ENCODE measurements at regions not wholly inside any gene's neighbourhood (a gene's known extent, or its start where the extent isn't known, plus 50 kb on each side); places are given as distances from the start of the nearest gene placed in this dataset.

DNA sequence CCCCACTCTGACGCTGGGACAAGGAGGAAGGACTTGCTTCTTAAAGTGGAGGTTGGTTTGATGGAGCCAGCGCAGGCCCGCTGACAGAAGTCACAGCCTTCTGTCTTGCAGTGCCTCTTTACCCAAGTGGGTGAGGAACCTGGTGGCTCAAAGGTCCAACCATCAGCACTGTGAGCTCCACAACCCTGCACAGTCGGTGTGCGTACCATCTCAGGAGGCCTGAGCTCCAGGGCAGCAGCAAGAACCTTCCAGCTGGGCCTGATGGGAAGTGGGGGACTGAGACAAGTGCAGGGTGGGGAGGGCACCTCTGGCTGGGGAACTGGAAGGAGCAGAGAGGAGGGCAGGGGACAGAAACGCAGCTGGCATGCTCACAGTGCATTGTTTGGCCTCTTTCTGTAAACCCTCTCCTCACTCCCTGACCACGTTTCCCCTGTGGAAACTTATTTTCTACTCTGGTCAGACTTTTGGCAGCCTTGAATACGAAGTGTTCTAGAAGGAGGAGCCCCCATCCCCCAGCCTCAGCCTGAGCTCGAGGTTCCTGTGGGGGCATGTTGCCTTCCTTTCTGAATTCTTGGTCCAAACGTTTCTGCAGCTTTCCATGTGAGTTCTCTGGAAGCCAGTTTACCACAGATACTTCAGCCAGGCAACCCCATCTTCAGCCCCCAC is 178.5 kb upstream of the PITX1 start:
- Histone ChIP-seq H3K4me3 (ENCODE audit: low read depth in 2 of 2, low read length in 1 of 2) (no peak overlapping the region), H3K27me3 (ENCODE audit: insufficient read depth) (no peaks in the 10 kb centered on the region), H2AFZ (ENCODE audit: low read depth) (no peak overlapping the region), H3K27ac (ENCODE audit: low read depth in 2 of 2, low read length in 1 of 2) (no peak overlapping the region), H3K4me1 (ENCODE audit: control insufficient read depth in 1 of 2, insufficient read depth in 2 of 2, low read depth in 1 of 2, low read length in 1 of 2) (peaks cover 18 to 29% of the 10 kb centered on the region in 2 experiments; a peak in 2 of 4 replicates), H3K4me2 (no peak overlapping the region), H3F3A (replicated peaks; ENCODE audit: insufficient read depth) (no peaks in the 10 kb centered on the region), H3K9me3 (no peaks in the 10 kb centered on the region), H4K20me1 (ENCODE audit: insufficient read depth) (no peaks in the 10 kb centered on the region), H3K9ac (no peak overlapping the region), H3K9me2 (no peaks in the 10 kb centered on the region), H3K79me2 (ENCODE audit: insufficient read depth) (no peaks in the 10 kb centered on the region), H3K36me3 (replicated peaks in 1 of 2; ENCODE audit: control insufficient read depth in 1 of 2, insufficient read depth in 2 of 2, low read length in 1 of 2) (no peaks in the 10 kb centered on the region)
- 88% methylated on average over 9 of the region's 10 CpGs for WGBS (ENCODE audit: low lambda C conversion rate)
- TF ChIP-seq YY1 (IDR thresholded peaks at IDR 0.05; ENCODE audit: low read depth), result no peak
- TF ChIP-seq RFX5 (IDR thresholded peaks at IDR 0.05; ENCODE audit: low read length), result no peak
- TF ChIP-seq EP300 (IDR thresholded peaks at IDR 0.05; ENCODE audit: borderline replicate concordance in 1 of 2, low read depth in 1 of 2, low read length in 1 of 2), result no peak
- no peak for TF ChIP-seq ELF1 (IDR thresholded peaks at IDR 0.05)
- no peak for TF ChIP-seq FOXM1 (IDR thresholded peaks at IDR 0.05; ENCODE audit: low read depth)
- TF ChIP-seq, protein P1, sequence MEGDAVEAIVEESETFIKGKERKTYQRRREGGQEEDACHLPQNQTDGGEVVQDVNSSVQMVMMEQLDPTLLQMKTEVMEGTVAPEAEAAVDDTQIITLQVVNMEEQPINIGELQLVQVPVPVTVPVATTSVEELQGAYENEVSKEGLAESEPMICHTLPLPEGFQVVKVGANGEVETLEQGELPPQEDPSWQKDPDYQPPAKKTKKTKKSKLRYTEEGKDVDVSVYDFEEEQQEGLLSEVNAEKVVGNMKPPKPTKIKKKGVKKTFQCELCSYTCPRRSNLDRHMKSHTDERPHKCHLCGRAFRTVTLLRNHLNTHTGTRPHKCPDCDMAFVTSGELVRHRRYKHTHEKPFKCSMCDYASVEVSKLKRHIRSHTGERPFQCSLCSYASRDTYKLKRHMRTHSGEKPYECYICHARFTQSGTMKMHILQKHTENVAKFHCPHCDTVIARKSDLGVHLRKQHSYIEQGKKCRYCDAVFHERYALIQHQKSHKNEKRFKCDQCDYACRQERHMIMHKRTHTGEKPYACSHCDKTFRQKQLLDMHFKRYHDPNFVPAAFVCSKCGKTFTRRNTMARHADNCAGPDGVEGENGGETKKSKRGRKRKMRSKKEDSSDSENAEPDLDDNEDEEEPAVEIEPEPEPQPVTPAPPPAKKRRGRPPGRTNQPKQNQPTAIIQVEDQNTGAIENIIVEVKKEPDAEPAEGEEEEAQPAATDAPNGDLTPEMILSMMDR (IDR thresholded peaks at IDR 0.05), result no peak
- no peak for TF ChIP-seq SIN3A (IDR thresholded peaks at IDR 0.05; ENCODE audit: borderline replicate concordance, low read depth, low read length)
- TF ChIP-seq, protein P2, sequence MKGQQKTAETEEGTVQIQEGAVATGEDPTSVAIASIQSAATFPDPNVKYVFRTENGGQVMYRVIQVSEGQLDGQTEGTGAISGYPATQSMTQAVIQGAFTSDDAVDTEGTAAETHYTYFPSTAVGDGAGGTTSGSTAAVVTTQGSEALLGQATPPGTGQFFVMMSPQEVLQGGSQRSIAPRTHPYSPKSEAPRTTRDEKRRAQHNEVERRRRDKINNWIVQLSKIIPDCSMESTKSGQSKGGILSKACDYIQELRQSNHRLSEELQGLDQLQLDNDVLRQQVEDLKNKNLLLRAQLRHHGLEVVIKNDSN (IDR thresholded peaks at IDR 0.05; ENCODE audit: borderline replicate concordance, low read depth), result no peak
- no peak for TF ChIP-seq TCF12 (IDR thresholded peaks at IDR 0.05)
- TF ChIP-seq POLR2AphosphoS5 (IDR thresholded peaks at IDR 0.05; ENCODE audit: low read depth, low read length), result no peak
- TF ChIP-seq JUND (IDR thresholded peaks at IDR 0.05), result no peak
- TF ChIP-seq GABPA (IDR thresholded peaks at IDR 0.05; ENCODE audit: low read depth), result no peak
- TF ChIP-seq SMC3 (IDR thresholded peaks at IDR 0.05; ENCODE audit: low read depth, low read length), result no peak
- no peak for TF ChIP-seq FOXJ3 (CRISPR knock-in tag; IDR thresholded peaks at IDR 0.05)
- no peak for TF ChIP-seq NRF1 (IDR thresholded peaks at IDR 0.05; ENCODE audit: low read depth, low read length)
- TF ChIP-seq, protein P3, sequence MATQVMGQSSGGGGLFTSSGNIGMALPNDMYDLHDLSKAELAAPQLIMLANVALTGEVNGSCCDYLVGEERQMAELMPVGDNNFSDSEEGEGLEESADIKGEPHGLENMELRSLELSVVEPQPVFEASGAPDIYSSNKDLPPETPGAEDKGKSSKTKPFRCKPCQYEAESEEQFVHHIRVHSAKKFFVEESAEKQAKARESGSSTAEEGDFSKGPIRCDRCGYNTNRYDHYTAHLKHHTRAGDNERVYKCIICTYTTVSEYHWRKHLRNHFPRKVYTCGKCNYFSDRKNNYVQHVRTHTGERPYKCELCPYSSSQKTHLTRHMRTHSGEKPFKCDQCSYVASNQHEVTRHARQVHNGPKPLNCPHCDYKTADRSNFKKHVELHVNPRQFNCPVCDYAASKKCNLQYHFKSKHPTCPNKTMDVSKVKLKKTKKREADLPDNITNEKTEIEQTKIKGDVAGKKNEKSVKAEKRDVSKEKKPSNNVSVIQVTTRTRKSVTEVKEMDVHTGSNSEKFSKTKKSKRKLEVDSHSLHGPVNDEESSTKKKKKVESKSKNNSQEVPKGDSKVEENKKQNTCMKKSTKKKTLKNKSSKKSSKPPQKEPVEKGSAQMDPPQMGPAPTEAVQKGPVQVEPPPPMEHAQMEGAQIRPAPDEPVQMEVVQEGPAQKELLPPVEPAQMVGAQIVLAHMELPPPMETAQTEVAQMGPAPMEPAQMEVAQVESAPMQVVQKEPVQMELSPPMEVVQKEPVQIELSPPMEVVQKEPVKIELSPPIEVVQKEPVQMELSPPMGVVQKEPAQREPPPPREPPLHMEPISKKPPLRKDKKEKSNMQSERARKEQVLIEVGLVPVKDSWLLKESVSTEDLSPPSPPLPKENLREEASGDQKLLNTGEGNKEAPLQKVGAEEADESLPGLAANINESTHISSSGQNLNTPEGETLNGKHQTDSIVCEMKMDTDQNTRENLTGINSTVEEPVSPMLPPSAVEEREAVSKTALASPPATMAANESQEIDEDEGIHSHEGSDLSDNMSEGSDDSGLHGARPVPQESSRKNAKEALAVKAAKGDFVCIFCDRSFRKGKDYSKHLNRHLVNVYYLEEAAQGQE (IDR thresholded peaks at IDR 0.05; ENCODE audit: low read depth, low read length), result no peak
- no peak for TF ChIP-seq GATA2 (CRISPR knock-in tag; IDR thresholded peaks at IDR 0.05)
- TF ChIP-seq, protein P4, sequence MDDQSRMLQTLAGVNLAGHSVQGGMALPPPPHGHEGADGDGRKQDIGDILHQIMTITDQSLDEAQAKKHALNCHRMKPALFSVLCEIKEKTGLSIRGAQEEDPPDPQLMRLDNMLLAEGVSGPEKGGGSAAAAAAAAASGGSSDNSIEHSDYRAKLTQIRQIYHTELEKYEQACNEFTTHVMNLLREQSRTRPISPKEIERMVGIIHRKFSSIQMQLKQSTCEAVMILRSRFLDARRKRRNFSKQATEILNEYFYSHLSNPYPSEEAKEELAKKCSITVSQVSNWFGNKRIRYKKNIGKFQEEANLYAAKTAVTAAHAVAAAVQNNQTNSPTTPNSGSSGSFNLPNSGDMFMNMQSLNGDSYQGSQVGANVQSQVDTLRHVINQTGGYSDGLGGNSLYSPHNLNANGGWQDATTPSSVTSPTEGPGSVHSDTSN (IDR thresholded peaks at IDR 0.05), result no peak
- no peak for DNase-seq
- ChIA-PET CTCF (interaction anchor here (0.6 to 3.0 kb wide), 9 partner anchors 7 to 634 kb away, joined by 3 to 11 read pairs (median 3); no protein-coding TSS in a partner anchor), POLR2A (interaction anchor here (0.6 kb wide), 1 partner anchor 89 kb away, joined by 5 read pairs; no protein-coding TSS in a partner anchor)
